ENCODE measurements at regions not wholly inside any gene's neighbourhood (a gene's known extent, or its start where the extent isn't known, plus 50 kb on each side); places are given as distances from the start of the nearest gene placed in this dataset.
A peak's percentile ranks its signal among the peaks of the same experiment; 100 is the strongest.

DNA sequence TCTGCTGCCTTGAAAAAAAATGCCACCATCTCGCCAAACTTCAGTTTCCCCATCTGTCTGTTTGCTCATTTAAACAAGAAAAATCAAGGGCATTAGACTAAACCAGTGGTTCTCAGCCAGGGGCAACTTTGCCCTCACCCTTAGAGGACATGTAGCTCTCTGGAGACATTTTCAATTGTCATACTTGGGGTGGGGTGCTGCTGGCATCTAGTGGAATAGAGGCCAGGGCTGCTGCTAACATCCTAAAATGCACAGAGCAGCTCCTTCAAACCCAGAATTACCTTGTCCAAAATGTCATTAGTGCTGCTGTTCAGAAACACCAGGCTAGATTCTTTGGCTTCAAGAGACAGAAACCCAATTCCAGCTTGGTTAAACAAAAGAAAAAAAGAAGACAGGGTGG lies 71.1 kb upstream of the FOXE1 start:
- TF ChIP-seq CREB1 (IDR thresholded peaks at IDR 0.05; ENCODE audit: low read depth) (no peak), RAD21 (IDR thresholded peaks at IDR 0.05; ENCODE audit: low read depth) (peak; percentile 15; the same call in 1 of the 2 replicates), TEAD4 (IDR thresholded peaks at IDR 0.05) (no peak), TAF1 (IDR thresholded peaks at IDR 0.05; ENCODE audit: low read depth) (no peak)
- TF ChIP-seq, protein P1, sequence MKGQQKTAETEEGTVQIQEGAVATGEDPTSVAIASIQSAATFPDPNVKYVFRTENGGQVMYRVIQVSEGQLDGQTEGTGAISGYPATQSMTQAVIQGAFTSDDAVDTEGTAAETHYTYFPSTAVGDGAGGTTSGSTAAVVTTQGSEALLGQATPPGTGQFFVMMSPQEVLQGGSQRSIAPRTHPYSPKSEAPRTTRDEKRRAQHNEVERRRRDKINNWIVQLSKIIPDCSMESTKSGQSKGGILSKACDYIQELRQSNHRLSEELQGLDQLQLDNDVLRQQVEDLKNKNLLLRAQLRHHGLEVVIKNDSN (IDR thresholded peaks at IDR 0.05) = no peak

DNA sequence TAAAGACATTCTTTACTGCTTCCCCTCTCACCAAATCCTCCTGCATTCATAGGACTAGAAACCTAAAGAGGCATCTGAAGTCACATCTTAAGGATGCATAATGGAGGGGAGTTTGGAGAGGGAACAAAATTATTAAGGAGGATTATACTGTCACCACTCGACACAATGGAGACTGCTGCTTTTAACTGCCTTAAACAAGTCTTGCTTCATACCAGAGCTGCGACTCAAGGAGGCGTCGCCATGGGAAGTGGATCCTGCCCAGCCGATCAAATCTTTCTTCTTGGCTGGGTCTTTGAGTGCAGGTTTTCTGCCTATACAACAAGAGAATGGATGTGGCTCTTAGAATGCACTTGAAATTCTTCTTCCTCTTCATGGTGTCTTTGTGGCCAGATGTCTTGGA lies 66.7 kb upstream of the FOXE1 start:
- TF ChIP-seq EGR1 (IDR thresholded peaks at IDR 0.05) (no peak), EP300 (IDR thresholded peaks at IDR 0.05; ENCODE audit: borderline replicate concordance) (no peak), TAF1 (IDR thresholded peaks at IDR 0.05; ENCODE audit: low read depth) (no peak), YY1 (IDR thresholded peaks at IDR 0.05; ENCODE audit: low read depth) (no peak)
- TF ChIP-seq, protein P2, sequence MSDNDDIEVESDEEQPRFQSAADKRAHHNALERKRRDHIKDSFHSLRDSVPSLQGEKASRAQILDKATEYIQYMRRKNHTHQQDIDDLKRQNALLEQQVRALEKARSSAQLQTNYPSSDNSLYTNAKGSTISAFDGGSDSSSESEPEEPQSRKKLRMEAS (IDR thresholded peaks at IDR 0.05) = no peak

DNA sequence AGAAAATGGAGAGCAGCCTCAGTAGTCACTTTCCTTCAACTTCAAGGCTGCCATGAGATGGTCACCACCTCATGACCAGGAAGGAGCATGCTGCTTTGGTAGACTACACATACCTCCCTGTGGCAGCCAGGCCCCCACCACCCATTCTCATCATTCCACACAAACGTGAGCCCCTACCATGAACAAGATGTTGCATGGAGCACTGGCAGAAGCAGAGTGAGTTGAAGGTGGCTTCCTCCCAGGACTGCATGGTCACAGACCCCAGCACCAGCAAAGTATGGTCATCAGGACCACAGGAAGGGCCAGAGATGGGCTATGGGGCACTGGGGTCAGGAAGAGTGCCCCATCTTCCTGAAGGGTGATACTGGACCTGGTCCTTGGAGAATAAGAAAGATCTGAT lies 65.5 kb upstream of the FOXE1 start:
- TF ChIP-seq, protein P2 (IDR thresholded peaks at IDR 0.05) = no peak

DNA sequence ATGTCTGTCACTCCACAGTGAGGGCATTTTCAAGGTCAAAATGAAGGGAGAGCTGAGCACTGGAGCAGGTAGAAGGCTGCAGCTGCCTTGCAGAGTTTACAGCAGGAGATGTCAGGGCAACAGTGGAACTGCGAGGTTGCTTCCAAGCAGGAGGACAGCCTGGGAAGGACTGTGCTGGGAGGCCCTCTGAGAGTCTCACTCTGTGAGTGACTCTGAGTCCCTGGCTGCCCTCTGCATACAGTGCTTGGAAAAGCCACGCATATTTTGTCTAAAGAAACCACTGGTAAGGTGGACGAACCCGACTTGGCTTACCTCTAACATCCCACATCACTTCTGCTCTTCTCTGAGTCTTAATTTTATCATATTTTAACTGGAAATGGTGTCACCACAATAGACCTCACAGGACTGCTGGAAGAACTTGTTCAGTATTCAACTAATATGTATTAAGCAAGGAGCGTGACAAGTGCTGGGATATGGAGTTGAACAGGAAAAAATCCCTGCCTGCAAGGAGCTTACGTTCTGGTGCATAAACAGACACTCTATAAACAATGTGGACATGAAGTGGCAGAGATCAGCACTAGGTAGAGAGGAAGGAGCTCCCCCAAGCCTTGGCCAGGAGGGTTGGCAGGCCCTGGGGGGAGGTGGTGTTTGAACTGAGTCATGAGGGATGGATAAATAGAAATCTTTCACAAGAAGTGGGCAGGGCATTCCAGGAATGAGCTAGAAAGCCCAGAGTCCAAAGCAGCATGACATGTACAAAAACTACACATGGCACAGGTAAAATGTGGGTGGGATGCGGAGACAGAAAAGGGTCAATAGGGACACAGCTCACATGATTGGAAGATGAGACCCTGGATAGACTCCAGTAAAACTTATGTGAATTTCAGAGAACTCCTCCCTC lies 64.0 kb upstream of the FOXE1 start:
- TF ChIP-seq, protein P2 (IDR thresholded peaks at IDR 0.05) = no peak
- TF ChIP-seq TCF12 (IDR thresholded peaks at IDR 0.05; ENCODE audit: low read depth) = no peak
- no peak for TF ChIP-seq NFIC (IDR thresholded peaks at IDR 0.05)
- no peak for TF ChIP-seq EP300 (IDR thresholded peaks at IDR 0.05; ENCODE audit: borderline replicate concordance)
- TF ChIP-seq, protein P3, sequence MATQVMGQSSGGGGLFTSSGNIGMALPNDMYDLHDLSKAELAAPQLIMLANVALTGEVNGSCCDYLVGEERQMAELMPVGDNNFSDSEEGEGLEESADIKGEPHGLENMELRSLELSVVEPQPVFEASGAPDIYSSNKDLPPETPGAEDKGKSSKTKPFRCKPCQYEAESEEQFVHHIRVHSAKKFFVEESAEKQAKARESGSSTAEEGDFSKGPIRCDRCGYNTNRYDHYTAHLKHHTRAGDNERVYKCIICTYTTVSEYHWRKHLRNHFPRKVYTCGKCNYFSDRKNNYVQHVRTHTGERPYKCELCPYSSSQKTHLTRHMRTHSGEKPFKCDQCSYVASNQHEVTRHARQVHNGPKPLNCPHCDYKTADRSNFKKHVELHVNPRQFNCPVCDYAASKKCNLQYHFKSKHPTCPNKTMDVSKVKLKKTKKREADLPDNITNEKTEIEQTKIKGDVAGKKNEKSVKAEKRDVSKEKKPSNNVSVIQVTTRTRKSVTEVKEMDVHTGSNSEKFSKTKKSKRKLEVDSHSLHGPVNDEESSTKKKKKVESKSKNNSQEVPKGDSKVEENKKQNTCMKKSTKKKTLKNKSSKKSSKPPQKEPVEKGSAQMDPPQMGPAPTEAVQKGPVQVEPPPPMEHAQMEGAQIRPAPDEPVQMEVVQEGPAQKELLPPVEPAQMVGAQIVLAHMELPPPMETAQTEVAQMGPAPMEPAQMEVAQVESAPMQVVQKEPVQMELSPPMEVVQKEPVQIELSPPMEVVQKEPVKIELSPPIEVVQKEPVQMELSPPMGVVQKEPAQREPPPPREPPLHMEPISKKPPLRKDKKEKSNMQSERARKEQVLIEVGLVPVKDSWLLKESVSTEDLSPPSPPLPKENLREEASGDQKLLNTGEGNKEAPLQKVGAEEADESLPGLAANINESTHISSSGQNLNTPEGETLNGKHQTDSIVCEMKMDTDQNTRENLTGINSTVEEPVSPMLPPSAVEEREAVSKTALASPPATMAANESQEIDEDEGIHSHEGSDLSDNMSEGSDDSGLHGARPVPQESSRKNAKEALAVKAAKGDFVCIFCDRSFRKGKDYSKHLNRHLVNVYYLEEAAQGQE (IDR thresholded peaks at IDR 0.05; ENCODE audit: low read depth) = no peak
- TF ChIP-seq CREB1 (IDR thresholded peaks at IDR 0.05; ENCODE audit: low read depth) = no peak
- TF ChIP-seq, protein P1 (IDR thresholded peaks at IDR 0.05) = no peak
- no peak for TF ChIP-seq TEAD4 (IDR thresholded peaks at IDR 0.05)
- no peak for TF ChIP-seq YY1 (IDR thresholded peaks at IDR 0.05; ENCODE audit: low read depth)
- TF ChIP-seq CEBPB (IDR thresholded peaks at IDR 0.05) = no peak
- TF ChIP-seq RAD21 (IDR thresholded peaks at IDR 0.05; ENCODE audit: low read depth) = no peak
- no peak for TF ChIP-seq ZBTB7A (IDR thresholded peaks at IDR 0.05; ENCODE audit: low read depth)
- no peak for TF ChIP-seq EGR1 (IDR thresholded peaks at IDR 0.05)
- no peak for TF ChIP-seq FOXM1 (IDR thresholded peaks at IDR 0.05; ENCODE audit: borderline replicate concordance, low read depth)

DNA sequence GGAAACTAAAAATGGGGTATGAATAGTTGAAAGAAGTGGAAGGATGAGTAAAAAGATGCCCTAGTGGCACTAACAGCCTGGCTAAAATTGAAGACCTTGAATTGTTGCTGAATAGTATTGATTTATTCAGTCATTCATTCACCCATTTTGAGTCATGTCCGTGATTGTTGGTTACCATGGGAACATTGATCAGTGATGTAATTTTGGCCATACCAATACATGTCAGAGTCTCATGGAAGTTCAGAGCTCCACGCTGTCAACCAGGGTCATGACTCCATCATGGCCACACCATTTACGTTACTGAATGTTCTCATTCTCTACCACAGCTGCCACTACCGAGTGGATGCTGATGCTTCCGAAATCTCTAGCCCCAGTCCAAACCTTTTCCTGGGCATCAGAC lies 62.5 kb upstream of the FOXE1 start:
- TF ChIP-seq EP300 (IDR thresholded peaks at IDR 0.05; ENCODE audit: borderline replicate concordance) (no peak), TAF1 (IDR thresholded peaks at IDR 0.05; ENCODE audit: low read depth) (no peak), FOXM1 (IDR thresholded peaks at IDR 0.05; ENCODE audit: borderline replicate concordance, low read depth) (no peak), RAD21 (IDR thresholded peaks at IDR 0.05; ENCODE audit: low read depth) (no peak), TCF12 (IDR thresholded peaks at IDR 0.05; ENCODE audit: low read depth) (no peak), NFIC (IDR thresholded peaks at IDR 0.05) (no peak), ZBTB7A (IDR thresholded peaks at IDR 0.05; ENCODE audit: low read depth) (no peak), CEBPB (IDR thresholded peaks at IDR 0.05) (no peak), YY1 (IDR thresholded peaks at IDR 0.05; ENCODE audit: low read depth) (no peak), TEAD4 (IDR thresholded peaks at IDR 0.05) (no peak), EGR1 (IDR thresholded peaks at IDR 0.05) (no peak), CREB1 (IDR thresholded peaks at IDR 0.05; ENCODE audit: low read depth) (no peak)
- TF ChIP-seq, protein P3 (IDR thresholded peaks at IDR 0.05; ENCODE audit: low read depth) = no peak
- TF ChIP-seq, protein P2 (IDR thresholded peaks at IDR 0.05) = no peak
- TF ChIP-seq, protein P1 (IDR thresholded peaks at IDR 0.05) = no peak
